Large intestine (tissue), 3 donors: ENCODE measurements at regions not wholly inside any gene's neighbourhood (a gene's known extent, or its start where the extent isn't known, plus 50 kb on each side); places are given as distances from the start of the nearest gene placed in this dataset.

Experiments used
- DNase-seq, 2 donors: peaks; one replicate each; pipeline versions ENCODE4 v3.0.0 to v3.0.0-alpha.2; 2013
- H3K27ac ChIP-seq: one replicate; pipeline ENCODE4 v1.5.1; 2013; ENCODE audit warnings: low read length
- H3K27me3 ChIP-seq: 2 replicates; pipeline ENCODE4 v1.6.1; 2013; ENCODE audit warnings: low read length; ENCODE audit not compliant: control insufficient read depth, insufficient read depth
- H3K36me3 ChIP-seq: 2 replicates; pipeline ENCODE4 v1.6.1; 2013; ENCODE audit warnings: low read length; ENCODE audit not compliant: control insufficient read depth, insufficient read depth
- H3K4me1 ChIP-seq: one replicate; pipeline ENCODE4 v1.6.1; 2013; ENCODE audit warnings: low read length; ENCODE audit not compliant: control insufficient read depth, insufficient read depth
- H3K4me3 ChIP-seq: one replicate; pipeline ENCODE4 v1.5.1; 2013; ENCODE audit warnings: low read length
- H3K9me3 ChIP-seq: one replicate; pipeline ENCODE4 v1.6.1; 2013; ENCODE audit warnings: mild to moderate bottlenecking, low read depth, low read length, moderate library complexity; ENCODE audit not compliant: control insufficient read depth
- WGBS: methylation state at CpG from one replicate; pipeline ENCODE4 v1.1.5; 2013; ENCODE audit warnings: low lambda C conversion rate; ENCODE audit not compliant: insufficient coverage; 5-methylcytosine and 5-hydroxymethylcytosine counted together

GRCh38 chr4:25474690-25475089 lies 97.6 kb downstream of the ANAPC4 start:
- no peaks in the 10 kb centered on the region for H3K9me3 ChIP-seq
- H3K4me3 ChIP-seq: no peak overlapping the region
- no peaks in the 10 kb centered on the region for H3K4me1 ChIP-seq
- WGBS: 50% methylated on average over 1 of the region's 4 CpGs
- no peak overlapping the region for H3K27ac ChIP-seq
- H3K27me3 ChIP-seq: no peaks in the 10 kb centered on the region
- no peaks in the 10 kb centered on the region for H3K36me3 ChIP-seq
- DNase-seq: no peak

- Histone ChIP-seq H3K9me3 (no peaks in the 10 kb centered on the region), H3K4me1 (no peaks in the 10 kb centered on the region), H3K27ac (no peak overlapping the region), H3K27me3 (no peaks in the 10 kb centered on the region), H3K4me3 (no peak overlapping the region), H3K36me3 (no peaks in the 10 kb centered on the region)
- no peak for DNase-seq
- 100% methylated on average over 1 of the region's 1 CpG for WGBS
Observed at GRCh38 chr4:25477221-25477620, 100.2 kb downstream of the ANAPC4 start.

DNA sequence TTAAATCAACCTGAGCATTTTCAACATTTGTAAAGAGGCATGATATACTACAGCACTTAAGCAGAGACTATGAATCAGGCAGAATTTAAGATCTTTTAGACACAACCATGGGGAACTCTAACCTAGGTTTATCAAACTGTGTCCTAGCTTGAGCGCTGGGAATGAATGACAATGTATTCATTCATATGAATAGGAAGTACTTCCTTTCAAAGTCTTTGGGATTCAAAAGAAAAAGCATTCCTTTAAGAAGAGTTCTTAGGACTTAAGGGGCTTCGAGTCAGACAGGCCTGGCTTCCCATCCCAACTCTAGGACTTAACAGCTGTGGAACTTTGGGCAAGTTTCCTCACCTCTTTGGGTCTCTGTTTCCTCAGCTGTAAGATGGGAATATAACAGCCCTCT lies 104.6 kb downstream of the ANAPC4 start:
- no CpG with 5 or more reads among the region's 2 CpGs for WGBS
- no peak for DNase-seq
- Histone ChIP-seq H3K27me3 (no peaks in the 10 kb centered on the region), H3K36me3 (no peaks in the 10 kb centered on the region), H3K27ac (no peak overlapping the region), H3K9me3 (no peaks in the 10 kb centered on the region), H3K4me1 (no peaks in the 10 kb centered on the region), H3K4me3 (no peak overlapping the region)

GRCh38 chr4:25484243-25484721 lies 107.2 kb downstream of the ANAPC4 start:
- no peaks in the 10 kb centered on the region for H3K36me3 ChIP-seq
- H3K27me3 ChIP-seq: no peaks in the 10 kb centered on the region
- H3K9me3 ChIP-seq: peaks cover 3% of the 10 kb centered on the region
- DNase-seq: no peak
- no peak overlapping the region for H3K4me3 ChIP-seq
- H3K27ac ChIP-seq: no peak overlapping the region
- no peaks in the 10 kb centered on the region for H3K4me1 ChIP-seq
- no CpG with 5 or more reads among the region's 3 CpGs for WGBS

GRCh38 chr4:25485104-25485503 lies 108.0 kb downstream of the ANAPC4 start:
- peaks cover 3% of the 10 kb centered on the region for H3K9me3 ChIP-seq
- no peaks in the 10 kb centered on the region for H3K4me1 ChIP-seq
- WGBS: 100% methylated on average over 1 of the region's 6 CpGs
- H3K27me3 ChIP-seq: no peaks in the 10 kb centered on the region
- H3K4me3 ChIP-seq: no peak overlapping the region
- H3K27ac ChIP-seq: no peak overlapping the region
- no peaks in the 10 kb centered on the region for H3K36me3 ChIP-seq
- no peak for DNase-seq

- H3K4me1 ChIP-seq: no peaks in the 10 kb centered on the region
- no peak overlapping the region for H3K4me3 ChIP-seq
- H3K36me3 ChIP-seq: no peaks in the 10 kb centered on the region
- DNase-seq: peak; percentile 9 to 15
- H3K27ac ChIP-seq: no peak overlapping the region
- WGBS: 75% methylated on average over 2 of the region's 3 CpGs
- no peaks in the 10 kb centered on the region for H3K27me3 ChIP-seq
- H3K9me3 ChIP-seq: peaks cover 3% of the 10 kb centered on the region
Observed at GRCh38 chr4:25486171-25486570, 109.1 kb downstream of the ANAPC4 start.

DNA sequence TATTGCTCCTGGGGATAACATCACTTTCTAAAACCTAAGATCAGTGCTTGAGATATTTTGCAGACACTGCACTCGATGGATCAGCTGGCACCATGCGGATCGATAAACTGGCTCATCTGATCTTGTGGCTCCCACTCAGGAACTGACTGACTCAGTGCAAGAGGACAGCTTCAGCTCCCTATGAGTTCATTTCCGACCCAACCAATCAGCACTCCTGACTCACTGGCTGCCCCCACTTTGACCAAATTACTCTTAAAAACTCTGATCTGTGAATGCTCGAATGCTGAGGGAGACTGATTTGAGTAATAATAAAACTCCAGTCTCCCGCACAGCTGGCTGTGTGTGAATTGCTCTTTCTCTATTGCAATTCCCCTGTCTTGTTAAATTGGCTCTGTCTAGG lies 110.1 kb downstream of the ANAPC4 start:
- no peaks in the 10 kb centered on the region for H3K27me3 ChIP-seq
- no peak overlapping the region for H3K4me3 ChIP-seq
- DNase-seq: no peak
- no peak overlapping the region for H3K27ac ChIP-seq
- no peaks in the 10 kb centered on the region for H3K4me1 ChIP-seq
- no CpG with 5 or more reads among the region's 6 CpGs for WGBS
- peaks cover 3% of the 10 kb centered on the region for H3K9me3 ChIP-seq
- no peaks in the 10 kb centered on the region for H3K36me3 ChIP-seq

GRCh38 chr4:25489253-25489797 lies 112.3 kb downstream of the ANAPC4 start:
- no peaks in the 10 kb centered on the region for H3K36me3 ChIP-seq

DNA sequence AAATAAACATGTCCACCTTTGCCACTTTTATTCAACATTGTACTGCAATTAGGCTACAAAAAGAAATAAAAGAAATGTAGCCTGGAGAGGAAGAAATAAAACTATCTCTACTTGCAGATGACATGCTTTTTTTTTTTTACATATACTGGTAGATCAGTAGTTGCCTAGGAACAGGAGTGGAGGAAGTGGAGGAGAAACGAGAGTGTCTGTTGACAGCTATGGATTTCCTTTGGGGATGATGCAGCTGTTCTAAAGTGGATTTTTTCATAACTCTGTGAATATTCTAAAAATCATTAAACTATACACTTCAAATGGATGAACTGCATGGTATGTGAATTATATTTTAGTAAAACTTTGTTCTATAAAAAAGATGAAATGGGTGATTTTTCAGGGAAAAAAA lies 116.4 kb downstream of the ANAPC4 start:
- H3K9me3 ChIP-seq: no peaks in the 10 kb centered on the region
- no CpG with 5 or more reads among the region's 1 CpG for WGBS
- no peak for DNase-seq

More at GRCh38 chr4:25489253-25489797, 112.3 kb downstream of the ANAPC4 start:
- Histone ChIP-seq H3K4me3 (no peak overlapping the region), H3K27me3 (no peaks in the 10 kb centered on the region), H3K4me1 (no peaks in the 10 kb centered on the region), H3K27ac (no peak overlapping the region), H3K9me3 (peaks cover 3% of the 10 kb centered on the region)
- DNase-seq: no peak
- no CpG with 5 or more reads among the region's 1 CpG for WGBS

GRCh38 chr4:25494166-25494565 lies 117.1 kb downstream of the ANAPC4 start:
- no peaks in the 10 kb centered on the region for H3K9me3 ChIP-seq
- H3K4me3 ChIP-seq: no peak overlapping the region
- 83% methylated on average over 1 of the region's 2 CpGs for WGBS
- no peaks in the 10 kb centered on the region for H3K36me3 ChIP-seq
- no peak overlapping the region for H3K27ac ChIP-seq
- H3K4me1 ChIP-seq: no peaks in the 10 kb centered on the region
- H3K27me3 ChIP-seq: no peaks in the 10 kb centered on the region
- no peak for DNase-seq

More for the DNA sequence above, 116.4 kb downstream of the ANAPC4 start:
- H3K27ac ChIP-seq: no peak overlapping the region
- no peak overlapping the region for H3K4me3 ChIP-seq
- H3K4me1 ChIP-seq: no peaks in the 10 kb centered on the region
- H3K27me3 ChIP-seq: no peaks in the 10 kb centered on the region
- no peaks in the 10 kb centered on the region for H3K36me3 ChIP-seq

DNA sequence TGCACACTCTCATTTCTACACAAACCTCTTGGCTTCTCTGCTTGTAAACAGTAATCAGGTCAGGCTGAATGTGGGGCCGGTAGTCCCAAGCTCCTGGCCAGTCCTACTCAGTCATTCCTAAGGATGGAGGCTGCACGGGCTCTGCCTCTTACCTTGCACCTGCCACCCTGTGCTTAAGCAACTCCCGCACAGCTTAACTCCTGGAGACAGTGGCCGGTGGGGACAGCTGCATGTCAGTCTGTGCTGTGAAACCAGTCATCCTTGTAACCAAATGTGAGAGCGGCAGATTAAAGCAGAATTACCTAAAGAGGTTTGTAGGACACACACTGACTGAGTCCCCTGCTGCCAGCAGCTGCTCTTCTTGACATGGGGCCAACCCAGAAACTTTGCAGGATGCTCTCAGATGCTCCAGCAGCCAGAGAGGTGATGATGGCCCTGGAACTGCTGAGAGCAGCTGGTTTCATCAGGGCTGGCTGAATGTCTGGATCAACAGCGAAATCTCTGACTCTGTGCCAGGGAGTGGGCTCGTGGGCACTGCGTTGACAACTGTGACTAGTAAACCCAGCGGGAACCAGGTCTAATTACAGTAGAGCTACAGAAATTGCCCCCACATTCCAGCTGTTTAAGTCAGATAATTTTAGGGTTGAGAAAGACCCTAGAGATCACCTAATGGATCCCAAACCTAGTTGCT lies 123.7 kb downstream of the ANAPC4 start:
- no peaks in the 10 kb centered on the region for H3K27me3 ChIP-seq
- no peak overlapping the region for H3K27ac ChIP-seq
- no peak overlapping the region for H3K4me3 ChIP-seq
- no peaks in the 10 kb centered on the region for H3K36me3 ChIP-seq
- H3K9me3 ChIP-seq: peaks cover 11% of the 10 kb centered on the region
- DNase-seq: peak in 1 of 2 donors; percentile 4
- WGBS: no CpG with 5 or more reads among the region's 9 CpGs
- H3K4me1 ChIP-seq: no peaks in the 10 kb centered on the region
